Testis (tissue), 2 donors: ENCODE measurements at regions not wholly inside any gene's neighbourhood (a gene's known extent, or its start where the extent isn't known, plus 50 kb on each side); places are given as distances from the start of the nearest gene placed in this dataset.
"Not testable (repeated sequence)": the region's sequence is repeated elsewhere in the genome, so short reads cannot be mapped to it uniquely, and the experiment has no call there.

Experiments
- POLR2A ChIP-seq: fragments of 450-650 bp; IDR thresholded peaks from one replicate; pipeline ENCODE4 v1.6.1; 2017; ENCODE audit warnings: antibody characterized with exemption, mild to moderate bottlenecking, moderate library complexity
- TF ChIP-seq, protein P1 (sequence below), 3 experiments: fragments of 450-650 bp in 2 of 3; fragments of 200-600 bp in 1 of 3; sonication (generic) in 1 of 3; IDR thresholded peaks; one replicate each; pipeline ENCODE4 v1.5.1; 2016 to 2019; ENCODE audit warnings: antibody characterized with exemption in 3 of 3, mild to moderate bottlenecking in 2 of 3, moderate library complexity in 1 of 3

DNA sequence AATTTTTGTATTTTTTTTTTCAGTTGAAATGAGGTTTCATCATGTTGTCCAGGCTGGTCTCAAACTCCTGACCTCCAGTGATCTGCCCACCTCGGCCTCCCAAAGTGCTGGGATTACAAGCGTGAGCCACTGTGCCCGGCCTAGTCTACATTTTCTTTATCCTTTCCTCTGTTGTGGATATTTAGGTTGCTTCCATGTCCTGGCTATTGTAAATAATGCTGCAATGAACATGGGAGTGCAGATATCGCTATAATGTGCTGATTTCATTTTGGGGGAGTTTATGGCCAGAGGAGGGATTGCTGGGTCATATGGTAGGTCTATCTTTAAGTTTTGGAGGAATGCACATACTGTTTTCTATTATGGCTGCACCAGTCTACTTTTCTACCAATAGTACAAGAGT, 58.9 kb upstream of the SYT9 start:
- TF ChIP-seq, protein P1, sequence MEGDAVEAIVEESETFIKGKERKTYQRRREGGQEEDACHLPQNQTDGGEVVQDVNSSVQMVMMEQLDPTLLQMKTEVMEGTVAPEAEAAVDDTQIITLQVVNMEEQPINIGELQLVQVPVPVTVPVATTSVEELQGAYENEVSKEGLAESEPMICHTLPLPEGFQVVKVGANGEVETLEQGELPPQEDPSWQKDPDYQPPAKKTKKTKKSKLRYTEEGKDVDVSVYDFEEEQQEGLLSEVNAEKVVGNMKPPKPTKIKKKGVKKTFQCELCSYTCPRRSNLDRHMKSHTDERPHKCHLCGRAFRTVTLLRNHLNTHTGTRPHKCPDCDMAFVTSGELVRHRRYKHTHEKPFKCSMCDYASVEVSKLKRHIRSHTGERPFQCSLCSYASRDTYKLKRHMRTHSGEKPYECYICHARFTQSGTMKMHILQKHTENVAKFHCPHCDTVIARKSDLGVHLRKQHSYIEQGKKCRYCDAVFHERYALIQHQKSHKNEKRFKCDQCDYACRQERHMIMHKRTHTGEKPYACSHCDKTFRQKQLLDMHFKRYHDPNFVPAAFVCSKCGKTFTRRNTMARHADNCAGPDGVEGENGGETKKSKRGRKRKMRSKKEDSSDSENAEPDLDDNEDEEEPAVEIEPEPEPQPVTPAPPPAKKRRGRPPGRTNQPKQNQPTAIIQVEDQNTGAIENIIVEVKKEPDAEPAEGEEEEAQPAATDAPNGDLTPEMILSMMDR (IDR thresholded peaks at IDR 0.05), result not testable (repeated sequence)
- TF ChIP-seq POLR2A, result not testable (repeated sequence)
